Breast epithelium (tissue), 3 donors: ENCODE measurements at regions not wholly inside any gene's neighbourhood (a gene's known extent, or its start where the extent isn't known, plus 50 kb on each side); places are given as distances from the start of the nearest gene placed in this dataset.

Experiments used
- CTCF ChIP-seq, 3 donors: fragments of 450-650 bp; IDR thresholded peaks; one replicate each; pipeline ENCODE4 v1.5.1; 2016 to 2017; ENCODE audit warnings: antibody characterized with exemption in 3 of 3, mild to moderate bottlenecking in 3 of 3, moderate library complexity in 3 of 3
- POLR2A ChIP-seq: fragments of 450-650 bp; IDR thresholded peaks from one replicate; pipeline ENCODE4 v1.6.1; 2016; ENCODE audit warnings: antibody characterized with exemption, mild to moderate bottlenecking, moderate library complexity
- POLR2AphosphoS5 ChIP-seq, 3 donors: sonication (generic); formaldehyde crosslinking; IDR thresholded peaks; one replicate each; pipeline ENCODE4 v1.6.1; 2017; ENCODE audit warnings: antibody characterized with exemption in 3 of 3

GRCh38 chr2:76163860-76164259, 453.1 kb upstream of the GCFC2 start:
- TF ChIP-seq CTCF (IDR thresholded peaks at IDR 0.05), result no peak
- TF ChIP-seq POLR2AphosphoS5 (IDR thresholded peaks at IDR 0.05), result no peak
- TF ChIP-seq POLR2A, result no peak
